ENCODE measurements at regions not wholly inside any gene's neighbourhood (a gene's known extent, or its start where the extent isn't known, plus 50 kb on each side); places are given as distances from the start of the nearest gene placed in this dataset.
A peak's percentile ranks its signal among the peaks of the same experiment; 100 is the strongest.
"Not testable (repeated sequence)": the region's sequence is repeated elsewhere in the genome, so short reads cannot be mapped to it uniquely, and the experiment has no call there.

DNA sequence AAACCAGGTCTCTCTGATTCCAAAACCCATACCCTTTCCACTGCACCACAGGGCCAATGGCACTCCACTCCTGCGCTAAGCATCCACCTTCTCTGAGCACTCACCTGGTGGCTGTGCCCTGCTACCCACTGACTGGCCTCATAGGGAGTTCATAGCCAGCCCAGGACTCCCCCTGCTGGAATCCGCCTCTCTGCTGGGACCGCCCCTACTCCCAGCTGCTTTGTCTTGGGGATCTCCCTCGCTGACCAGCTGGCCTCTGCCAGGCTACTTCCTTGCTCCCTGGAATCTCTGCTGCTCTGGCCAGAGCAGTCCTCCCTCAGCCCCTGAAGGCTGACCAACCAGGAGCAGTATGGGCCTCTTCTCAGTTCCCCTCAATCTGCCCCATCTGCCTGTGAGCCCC lies 129.7 kb downstream of the FAXC start:
- no peak for DNase-seq

DNA sequence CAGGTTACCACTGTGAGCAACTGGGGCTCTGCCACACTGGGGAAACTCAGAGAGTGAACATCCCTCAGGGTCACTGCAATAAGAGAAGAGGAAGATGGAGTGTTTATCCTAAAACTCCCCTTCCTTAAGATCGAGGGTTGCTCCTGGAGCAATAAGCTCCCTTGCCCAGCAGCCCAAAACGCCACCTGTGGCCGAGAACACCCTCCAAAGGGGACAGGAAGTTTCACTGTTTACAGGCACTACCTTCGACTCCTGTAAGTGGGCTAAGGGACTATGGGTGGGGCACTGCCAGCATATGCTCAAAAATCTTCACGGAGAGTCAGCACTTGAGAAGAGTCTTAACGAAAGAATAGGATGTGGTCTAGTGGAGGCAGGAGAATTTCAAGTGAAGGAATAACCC lies 132.5 kb downstream of the FAXC start:
- no peak for DNase-seq

DNA sequence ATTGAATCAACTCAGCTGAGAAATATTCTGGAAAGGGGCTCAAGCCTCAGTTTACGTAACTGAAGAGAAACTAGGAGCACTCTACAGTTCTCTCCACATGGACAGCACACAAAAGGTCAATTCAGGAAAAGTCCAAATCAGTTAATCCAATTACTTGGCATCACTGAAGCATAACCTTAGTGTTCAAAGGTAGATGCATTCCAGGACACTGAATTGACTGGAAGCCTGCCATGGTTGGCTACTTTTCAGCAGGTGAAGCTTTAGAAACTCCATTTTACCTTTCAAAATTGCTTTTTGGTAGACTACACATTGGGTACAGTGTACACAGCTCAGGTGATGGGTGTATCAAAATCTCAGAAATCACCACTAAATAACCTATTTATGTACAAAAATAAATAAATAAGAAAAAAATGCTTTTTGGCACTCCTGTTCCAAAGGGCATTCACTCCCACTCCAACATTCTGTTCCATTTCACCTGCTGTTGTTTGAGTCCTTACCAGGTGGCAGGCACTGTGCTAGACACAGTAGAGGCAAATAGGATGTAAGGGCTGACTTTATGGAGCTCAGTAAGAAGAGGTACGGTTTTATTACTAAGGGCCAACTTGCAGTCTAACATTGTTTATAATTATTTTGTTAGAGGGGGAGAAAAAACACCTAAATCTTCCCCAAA lies 153.4 kb downstream of the FAXC start:
- DNase-seq = no peak

- DNase-seq = no peak
These were observed 156.9 kb downstream of the FAXC start for GRCh38 chr6:99192561-99192960.

DNA sequence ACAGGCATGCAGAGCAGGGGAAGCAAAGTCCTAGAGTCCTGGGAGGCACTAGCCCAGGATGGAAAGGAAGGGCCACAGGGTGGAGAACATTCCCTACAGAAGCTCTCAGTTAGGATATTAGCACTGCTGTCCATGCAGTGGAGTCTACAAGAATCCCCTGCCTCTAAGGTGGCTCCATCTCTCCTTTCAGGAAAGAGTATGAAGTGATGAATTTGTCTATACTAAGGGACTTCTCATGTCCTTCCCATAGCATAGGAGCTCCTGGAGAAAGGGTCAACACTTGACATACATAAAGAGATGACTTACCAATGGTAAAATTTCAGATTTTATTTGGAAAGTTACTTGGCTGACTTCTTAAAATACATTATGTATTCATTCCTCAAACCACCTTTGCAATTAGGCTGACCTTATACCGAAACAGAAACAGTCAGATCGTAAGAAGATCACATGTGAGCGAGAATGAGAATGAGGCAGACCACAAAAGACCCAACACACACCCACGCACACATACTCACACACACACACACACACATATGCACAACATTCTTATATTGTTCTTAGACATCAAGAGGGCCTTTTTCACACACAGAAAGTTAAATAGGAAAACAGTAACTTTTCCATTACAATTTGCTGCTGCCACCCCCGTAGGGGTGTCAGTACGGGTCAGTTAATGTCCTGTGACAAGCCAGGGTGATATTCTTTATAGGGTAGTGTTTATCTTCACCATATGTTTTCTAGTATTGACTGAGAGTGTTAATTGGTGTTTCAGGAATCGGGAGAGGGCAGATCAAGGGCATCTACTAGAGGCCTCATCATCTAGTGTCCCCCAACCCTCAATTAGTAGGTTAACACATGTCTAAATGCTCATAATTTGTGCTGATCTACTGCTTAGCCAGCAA lies 159.4 kb downstream of the FAXC start:
- no peak for DNase-seq

DNA sequence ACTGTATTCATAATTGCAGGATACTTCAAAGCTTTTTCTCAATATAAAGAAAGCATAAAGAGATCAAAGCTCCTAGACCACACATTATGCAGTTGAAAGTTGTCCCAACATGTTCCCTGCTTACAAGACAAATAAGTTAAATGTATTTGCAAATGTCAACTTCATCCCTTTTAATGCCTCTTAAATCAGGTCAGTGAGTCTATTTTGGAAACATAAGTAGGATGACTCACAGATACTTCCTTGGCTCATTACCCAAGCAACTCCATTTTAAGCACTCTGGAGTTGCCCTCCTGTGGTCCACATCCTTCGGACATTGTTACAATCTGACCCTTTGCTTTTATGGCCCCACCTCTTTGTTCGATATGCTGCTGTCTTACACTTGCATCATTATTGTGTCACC lies 162.0 kb downstream of the FAXC start:
- no peak for DNase-seq

- no peak for DNase-seq
These were observed 163.1 kb downstream of the FAXC start for GRCh38 chr6:99186417-99186816.

- no peak for DNase-seq
These were observed 163.9 kb downstream of the FAXC start for GRCh38 chr6:99185525-99185924.

DNA sequence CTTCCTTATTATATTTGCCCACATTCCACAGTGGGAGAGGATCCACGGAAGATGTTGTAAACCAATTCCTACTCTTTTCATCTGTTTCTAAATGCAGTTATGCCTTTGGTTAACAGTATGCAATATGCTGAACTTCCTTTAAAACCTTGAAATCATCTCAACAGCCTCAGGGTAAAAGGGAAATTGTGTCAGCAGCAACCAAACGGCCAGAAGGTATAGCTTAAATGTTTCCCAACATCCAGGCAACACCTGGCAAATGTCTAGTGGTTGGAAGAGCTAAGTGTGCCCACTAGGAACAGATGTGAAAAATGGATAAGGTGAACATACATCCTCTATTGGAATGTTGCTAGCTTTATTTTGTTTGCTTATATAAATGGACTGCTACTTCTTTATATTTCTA lies 164.8 kb downstream of the FAXC start:
- DNase-seq = no peak

GRCh38 chr6:99183066-99183465 lies 166.4 kb downstream of the FAXC start:
- DNase-seq = no peak

DNA sequence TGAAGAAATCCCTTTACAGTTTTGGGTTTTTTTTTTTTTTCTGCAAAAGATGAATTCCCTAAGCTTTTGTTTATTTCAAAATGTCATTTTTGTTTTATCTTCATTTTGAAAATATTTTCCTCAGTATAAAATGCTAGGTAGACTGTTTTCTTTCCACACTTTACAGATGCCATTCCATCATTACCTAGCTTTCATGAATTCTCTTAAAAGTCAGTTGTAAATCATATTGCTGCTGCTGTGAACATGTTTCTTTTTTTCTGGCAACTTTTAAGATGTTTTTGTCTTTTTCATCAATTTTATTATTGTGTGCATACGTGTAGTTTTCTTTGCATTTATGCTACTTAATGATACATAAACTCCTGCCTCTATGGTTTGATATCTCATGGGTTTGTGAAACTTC lies 168.3 kb downstream of the FAXC start:
- no peak for DNase-seq

GRCh38 chr6:99178168-99178567 lies 171.3 kb downstream of the FAXC start:
- no peak for DNase-seq

- no peak for DNase-seq
These were observed 171.7 kb downstream of the FAXC start for GRCh38 chr6:99177736-99178135.

DNA sequence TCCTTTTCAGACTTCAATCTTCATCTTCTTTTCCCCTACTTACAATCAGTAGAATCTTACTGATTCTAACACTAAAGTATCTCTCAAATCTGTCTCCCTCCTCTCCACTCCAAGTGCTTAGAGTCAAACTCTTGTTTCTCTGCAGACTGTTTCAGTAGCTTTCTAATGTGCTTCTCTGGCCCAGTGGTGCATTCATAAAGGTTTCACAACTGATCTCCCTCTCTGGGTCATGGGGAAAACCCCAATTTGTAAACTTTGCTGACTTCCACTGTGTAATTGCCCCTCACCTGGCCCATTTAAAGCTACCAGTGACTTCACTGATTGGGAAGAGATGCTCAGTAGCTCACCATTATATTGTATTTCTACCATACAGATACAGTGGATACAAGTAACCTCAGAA lies 183.6 kb downstream of the FAXC start:
- DNase-seq = no peak

DNA sequence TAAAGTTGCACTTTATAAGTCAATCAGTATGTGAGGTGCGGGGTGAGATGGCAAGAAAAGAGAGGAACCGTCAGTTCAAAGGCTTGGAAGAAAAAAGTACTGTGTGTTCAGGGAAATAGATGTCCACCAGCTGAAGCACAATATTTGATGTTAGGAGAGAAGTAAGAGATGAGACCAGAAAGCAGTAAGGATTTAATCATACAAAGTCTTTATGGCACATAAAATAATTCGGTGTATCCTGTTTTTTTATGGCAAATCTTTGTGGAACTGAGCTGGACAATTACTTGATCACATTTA lies 197.2 kb downstream of the FAXC start:
- no peak for DNase-seq

GRCh38 chr6:99151634-99152346 lies 197.7 kb downstream of the FAXC start:
- peak; percentile 7 for DNase-seq

GRCh38 chr6:99148761-99149160 lies 200.7 kb downstream of the FAXC start:
- no peak for DNase-seq

- no peak for DNase-seq
These were observed 200.4 kb upstream of the FBXL4 start for GRCh38 chr6:99148111-99148510.

- DNase-seq = no peak
These were observed 199.5 kb upstream of the FBXL4 start for GRCh38 chr6:99147206-99147605.

- DNase-seq = no peak
These were observed 199.0 kb upstream of the FBXL4 start for GRCh38 chr6:99146711-99147110.

- DNase-seq = no peak
These were observed 198.0 kb upstream of the FBXL4 start for GRCh38 chr6:99145738-99146137.

- no peak for DNase-seq
These were observed 195.5 kb upstream of the FBXL4 start for GRCh38 chr6:99143108-99143861.

DNA sequence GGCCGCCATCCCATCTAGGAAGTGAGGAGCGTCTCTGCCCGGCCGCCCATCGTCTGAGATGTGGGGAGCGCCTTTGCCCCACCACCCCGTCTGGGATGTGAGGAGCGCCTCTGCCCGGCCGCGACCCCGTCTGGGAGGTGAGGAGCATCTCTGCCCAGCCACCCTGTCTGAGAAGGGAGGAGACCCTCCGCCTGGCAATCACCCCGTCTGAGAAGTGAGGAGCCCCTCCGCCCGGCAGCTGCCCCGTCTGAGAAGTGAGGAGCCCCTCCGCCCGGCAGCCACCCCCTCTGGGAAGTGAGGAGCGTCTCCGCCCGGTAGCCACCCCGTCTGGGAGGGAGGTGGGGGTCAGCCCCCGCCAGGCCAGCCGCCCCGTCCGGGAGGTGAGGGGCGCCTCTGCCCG lies 194.2 kb upstream of the FBXL4 start:
- DNase-seq = not testable (repeated sequence)
